ENCODE measurements at regions not wholly inside any gene's neighbourhood (a gene's known extent, or its start where the extent isn't known, plus 50 kb on each side); places are given as distances from the start of the nearest gene placed in this dataset.

- TF ChIP-seq POLR2AphosphoS5 (IDR thresholded peaks at IDR 0.05; ENCODE audit: low read depth, low read length) (no peak), CTCF (IDR thresholded peaks at IDR 0.05; ENCODE audit: control extremely low read depth in 1 of 3, insufficient read depth in 1 of 3, low read depth in 1 of 3, low read length in 3 of 3) (no peak), USF2 (IDR thresholded peaks at IDR 0.05; ENCODE audit: low read length) (no peak)
Observed at GRCh38 chr3:22103423-22103822, 352.4 kb upstream of the ZNF385D start.

All from H1 (cell line).